ENCODE measurements at regions not wholly inside any gene's neighbourhood (a gene's known extent, or its start where the extent isn't known, plus 50 kb on each side); places are given as distances from the start of the nearest gene placed in this dataset.

DNA sequence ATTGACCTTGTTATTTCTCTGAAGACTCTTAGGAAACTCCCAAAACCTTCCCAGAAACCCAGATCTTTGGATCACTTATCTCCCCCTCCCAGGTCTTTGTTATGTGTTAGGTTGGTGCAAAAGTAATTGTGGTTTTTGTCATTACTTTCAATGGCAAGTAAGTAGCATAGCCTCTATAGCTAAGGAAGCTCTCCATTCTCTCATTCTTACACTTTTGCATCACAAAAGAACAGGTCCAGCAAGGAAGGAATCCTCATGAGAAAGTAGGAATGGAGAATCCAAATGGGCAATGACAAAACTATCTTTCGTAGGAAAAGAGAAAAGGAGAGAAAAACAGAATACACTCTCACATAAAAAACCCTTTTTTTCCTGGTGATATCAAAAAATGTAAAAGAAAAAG, 81.3 kb upstream of the ELAVL2 start:
- no peak for DNase-seq

DNA sequence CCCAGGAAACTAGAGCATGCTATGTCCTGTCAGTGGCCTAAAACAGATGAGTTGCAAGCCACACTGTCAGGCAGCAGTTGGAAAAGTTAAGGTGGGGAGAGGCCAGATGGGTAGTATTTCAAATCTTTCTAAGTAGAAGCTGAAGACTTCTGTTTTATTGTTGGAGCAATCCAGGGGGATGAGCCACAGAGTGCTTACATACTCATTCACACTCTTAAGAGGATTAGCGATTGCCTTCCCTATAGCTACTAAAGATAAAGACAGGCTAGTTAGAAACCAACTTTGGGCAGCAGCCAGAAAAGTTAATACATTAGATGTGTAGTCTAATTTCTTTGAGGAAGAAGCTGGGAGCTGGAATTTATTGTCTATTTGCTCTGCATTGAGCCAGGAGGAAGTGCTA, 61.7 kb upstream of the ELAVL2 start:
- DNase-seq = no peak

Measured in fibroblast of skin of abdomen (primary cell).